HEK293 (cell line): ENCODE measurements at regions not wholly inside any gene's neighbourhood (a gene's known extent, or its start where the extent isn't known, plus 50 kb on each side); places are given as distances from the start of the nearest gene placed in this dataset.
A peak's percentile ranks its signal among the peaks of the same experiment; 100 is the strongest.

Experiments used
- CTCF ChIA-PET: fragments of 350-600 bp; formaldehyde crosslinking; extraction: SDS; loops from one replicate; lab custom pipeline; 2021; ENCODE audit warnings: antibody characterized with exemption; lab: Yijun Ruan, JAX
- POLR2A ChIA-PET: fragments of 300-600 bp; formaldehyde crosslinking; extraction: SDS; loops from one replicate; lab custom pipeline; 2020; ENCODE audit warnings: antibody characterized with exemption, inconsistent platforms; lab: Yijun Ruan, JAX
- H3K27ac ChIP-seq: fragments of 200-500 bp; sonication (Bioruptor generic); 2 replicates; pipeline ENCODE4 v1.5.1; 2014; ENCODE audit warnings: low read depth, low read length, control low read depth, inconsistent platforms; ENCODE audit errors: extremely low read depth
- H3K36me3 ChIP-seq, 2 experiments: fragments of 200-500 bp in 1 of 2; sonication (Bioruptor generic) in 1 of 2; 1 replicate in 1 of 2; 2 replicates in 1 of 2; pipeline ENCODE4 v1.5.1; 2014 to 2017; ENCODE audit warnings: inconsistent platforms in 2 of 2, low read length in 2 of 2; ENCODE audit not compliant: control insufficient read depth in 2 of 2, insufficient read depth in 1 of 2
- H3K4me1 ChIP-seq: fragments of 200-500 bp; sonication (Bioruptor generic); 2 replicates; pipeline ENCODE4 v1.5.1; 2014; ENCODE audit warnings: mild to moderate bottlenecking, low read length, inconsistent platforms; ENCODE audit not compliant: control insufficient read depth, insufficient read depth
- H3K4me3 ChIP-seq: 2 replicates; pipeline ENCODE4 v1.5.1; 2011; ENCODE audit warnings: low read depth, mild to moderate bottlenecking, control low read depth, low read length, moderate library complexity
- H3K9me3 ChIP-seq: fragments of 200-500 bp; sonication (Bioruptor generic); 2 replicates; pipeline ENCODE4 v1.5.1; 2014; ENCODE audit warnings: low read depth, low read length, inconsistent platforms; ENCODE audit not compliant: control insufficient read depth, insufficient read depth
- BCL11A ChIP-seq: fragments of 450-650 bp; formaldehyde crosslinking; IDR thresholded peaks from 2 replicates; pipeline ENCODE4 v1.5.1; 2016; ENCODE audit warnings: low read depth, missing biosample characterization, missing genetic modification characterization
- HOXC10 ChIP-seq: sonication (generic); formaldehyde crosslinking; IDR thresholded peaks from 2 replicates; pipeline ENCODE4 v1.8.1; 2023; ENCODE audit warnings: mild to moderate bottlenecking, missing genetic modification reagents
- TRIM28 ChIP-seq: IDR thresholded peaks from 2 replicates; pipeline ENCODE4 v1.6.1; 2011; ENCODE audit warnings: low read length, control low read depth, borderline replicate concordance
- WT1 ChIP-seq: fragments of 450-650 bp; formaldehyde crosslinking; IDR thresholded peaks from 2 replicates; pipeline ENCODE4 v1.5.1; 2016; ENCODE audit warnings: missing biosample characterization, missing genetic modification characterization
- ZEB2 ChIP-seq: fragments of 450-650 bp; formaldehyde crosslinking; IDR thresholded peaks from 2 replicates; pipeline ENCODE4 v1.5.1; 2016; ENCODE audit warnings: missing biosample characterization, missing genetic modification characterization
- ZFHX2 ChIP-seq: fragments of 450-650 bp; formaldehyde crosslinking; conservative IDR thresholded peaks from 2 replicates; pipeline ENCODE4 v1.5.1; 2016; ENCODE audit warnings: missing biosample characterization, missing genetic modification characterization
- ZNF114 ChIP-seq: fragments of 450-650 bp; formaldehyde crosslinking; IDR thresholded peaks from 2 replicates; pipeline ENCODE4 v1.5.0; 2017; ENCODE audit warnings: missing biosample characterization, missing genetic modification characterization
- ZNF221 ChIP-seq: fragments of 450-650 bp; formaldehyde crosslinking; IDR thresholded peaks from 2 replicates; pipeline ENCODE4 v1.5.1; 2017; ENCODE audit warnings: missing biosample characterization, missing genetic modification characterization, borderline replicate concordance
- ZNF223 ChIP-seq: fragments of 450-650 bp; formaldehyde crosslinking; IDR thresholded peaks from 2 replicates; pipeline ENCODE4 v1.5.1; 2016; ENCODE audit warnings: missing biosample characterization, missing genetic modification characterization
- ZNF510 ChIP-seq: fragments of 450-650 bp; formaldehyde crosslinking; IDR thresholded peaks from 2 replicates; pipeline ENCODE4 v1.5.1; 2018; ENCODE audit warnings: mild to moderate bottlenecking, missing genetic modification characterization, missing biosample characterization; ENCODE audit not compliant: insufficient replicate concordance
- ZNF530 ChIP-seq: fragments of 450-650 bp; formaldehyde crosslinking; IDR thresholded peaks from 2 replicates; pipeline ENCODE4 v1.5.1; 2016; ENCODE audit warnings: low read depth, missing biosample characterization, missing genetic modification characterization
- ZSCAN16 ChIP-seq: fragments of 450-650 bp; formaldehyde crosslinking; IDR thresholded peaks from 2 replicates; pipeline ENCODE4 v1.5.1; 2016; ENCODE audit warnings: missing biosample characterization, missing genetic modification characterization
- ZXDB ChIP-seq: fragments of 450-650 bp; formaldehyde crosslinking; IDR thresholded peaks from 2 replicates; pipeline ENCODE4 v1.5.1; 2016; ENCODE audit warnings: missing biosample characterization, missing genetic modification characterization
- TF ChIP-seq, protein P1 (sequence below): fragments of 450-650 bp; formaldehyde crosslinking; IDR thresholded peaks from 2 replicates; pipeline ENCODE4 v1.5.1; 2016; ENCODE audit warnings: missing biosample characterization, missing genetic modification characterization, borderline replicate concordance
- TF ChIP-seq, protein P2 (sequence below): sonication (generic); formaldehyde crosslinking; IDR thresholded peaks from 2 replicates; pipeline ENCODE4 v1.8.1; 2022; ENCODE audit warnings: mild to moderate bottlenecking, moderate library complexity, missing genetic modification reagents
- TF ChIP-seq, protein P3 (sequence below): fragments of 450-650 bp; IDR thresholded peaks from 2 replicates; pipeline ENCODE4 v1.5.1; 2018; ENCODE audit warnings: missing biosample characterization, mild to moderate bottlenecking, missing genetic modification characterization
- TF ChIP-seq, protein P4 (sequence below): fragments of 450-650 bp; formaldehyde crosslinking; IDR thresholded peaks from 2 replicates; pipeline ENCODE4 v1.5.1; 2017; ENCODE audit warnings: missing biosample characterization, missing genetic modification characterization

DNA sequence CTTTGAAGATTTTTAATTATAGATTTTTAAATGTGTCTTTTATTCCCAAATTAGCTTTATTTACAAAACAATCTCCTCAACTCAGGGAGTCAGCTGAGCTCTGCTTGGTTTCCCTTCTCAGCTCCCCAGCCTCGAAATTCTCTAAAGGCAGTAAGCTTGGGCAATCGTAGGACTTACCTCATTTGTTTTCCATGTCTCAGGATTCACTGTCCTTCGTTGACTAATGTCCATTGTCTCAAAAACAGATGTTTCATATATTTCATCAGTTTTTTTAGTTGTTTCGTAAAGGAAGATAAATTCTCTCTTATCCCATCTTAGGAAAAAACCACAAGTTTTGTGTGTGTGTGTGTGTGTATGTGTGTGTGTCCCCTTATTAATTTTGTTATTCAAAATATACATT lies 102.2 kb upstream of the ADGRF1 start (continued):
- TF ChIP-seq, protein P1, sequence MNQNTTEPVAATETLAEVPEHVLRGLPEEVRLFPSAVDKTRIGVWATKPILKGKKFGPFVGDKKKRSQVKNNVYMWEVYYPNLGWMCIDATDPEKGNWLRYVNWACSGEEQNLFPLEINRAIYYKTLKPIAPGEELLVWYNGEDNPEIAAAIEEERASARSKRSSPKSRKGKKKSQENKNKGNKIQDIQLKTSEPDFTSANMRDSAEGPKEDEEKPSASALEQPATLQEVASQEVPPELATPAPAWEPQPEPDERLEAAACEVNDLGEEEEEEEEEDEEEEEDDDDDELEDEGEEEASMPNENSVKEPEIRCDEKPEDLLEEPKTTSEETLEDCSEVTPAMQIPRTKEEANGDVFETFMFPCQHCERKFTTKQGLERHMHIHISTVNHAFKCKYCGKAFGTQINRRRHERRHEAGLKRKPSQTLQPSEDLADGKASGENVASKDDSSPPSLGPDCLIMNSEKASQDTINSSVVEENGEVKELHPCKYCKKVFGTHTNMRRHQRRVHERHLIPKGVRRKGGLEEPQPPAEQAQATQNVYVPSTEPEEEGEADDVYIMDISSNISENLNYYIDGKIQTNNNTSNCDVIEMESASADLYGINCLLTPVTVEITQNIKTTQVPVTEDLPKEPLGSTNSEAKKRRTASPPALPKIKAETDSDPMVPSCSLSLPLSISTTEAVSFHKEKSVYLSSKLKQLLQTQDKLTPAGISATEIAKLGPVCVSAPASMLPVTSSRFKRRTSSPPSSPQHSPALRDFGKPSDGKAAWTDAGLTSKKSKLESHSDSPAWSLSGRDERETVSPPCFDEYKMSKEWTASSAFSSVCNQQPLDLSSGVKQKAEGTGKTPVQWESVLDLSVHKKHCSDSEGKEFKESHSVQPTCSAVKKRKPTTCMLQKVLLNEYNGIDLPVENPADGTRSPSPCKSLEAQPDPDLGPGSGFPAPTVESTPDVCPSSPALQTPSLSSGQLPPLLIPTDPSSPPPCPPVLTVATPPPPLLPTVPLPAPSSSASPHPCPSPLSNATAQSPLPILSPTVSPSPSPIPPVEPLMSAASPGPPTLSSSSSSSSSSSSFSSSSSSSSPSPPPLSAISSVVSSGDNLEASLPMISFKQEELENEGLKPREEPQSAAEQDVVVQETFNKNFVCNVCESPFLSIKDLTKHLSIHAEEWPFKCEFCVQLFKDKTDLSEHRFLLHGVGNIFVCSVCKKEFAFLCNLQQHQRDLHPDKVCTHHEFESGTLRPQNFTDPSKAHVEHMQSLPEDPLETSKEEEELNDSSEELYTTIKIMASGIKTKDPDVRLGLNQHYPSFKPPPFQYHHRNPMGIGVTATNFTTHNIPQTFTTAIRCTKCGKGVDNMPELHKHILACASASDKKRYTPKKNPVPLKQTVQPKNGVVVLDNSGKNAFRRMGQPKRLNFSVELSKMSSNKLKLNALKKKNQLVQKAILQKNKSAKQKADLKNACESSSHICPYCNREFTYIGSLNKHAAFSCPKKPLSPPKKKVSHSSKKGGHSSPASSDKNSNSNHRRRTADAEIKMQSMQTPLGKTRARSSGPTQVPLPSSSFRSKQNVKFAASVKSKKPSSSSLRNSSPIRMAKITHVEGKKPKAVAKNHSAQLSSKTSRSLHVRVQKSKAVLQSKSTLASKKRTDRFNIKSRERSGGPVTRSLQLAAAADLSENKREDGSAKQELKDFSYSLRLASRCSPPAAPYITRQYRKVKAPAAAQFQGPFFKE (tag by site-specific recombination): no peak
- no peak for TF ChIP-seq HOXC10 (CRISPR knock-in tag)
- TF ChIP-seq ZNF221 (tag by site-specific recombination): no peak
- TF ChIP-seq, protein P2, sequence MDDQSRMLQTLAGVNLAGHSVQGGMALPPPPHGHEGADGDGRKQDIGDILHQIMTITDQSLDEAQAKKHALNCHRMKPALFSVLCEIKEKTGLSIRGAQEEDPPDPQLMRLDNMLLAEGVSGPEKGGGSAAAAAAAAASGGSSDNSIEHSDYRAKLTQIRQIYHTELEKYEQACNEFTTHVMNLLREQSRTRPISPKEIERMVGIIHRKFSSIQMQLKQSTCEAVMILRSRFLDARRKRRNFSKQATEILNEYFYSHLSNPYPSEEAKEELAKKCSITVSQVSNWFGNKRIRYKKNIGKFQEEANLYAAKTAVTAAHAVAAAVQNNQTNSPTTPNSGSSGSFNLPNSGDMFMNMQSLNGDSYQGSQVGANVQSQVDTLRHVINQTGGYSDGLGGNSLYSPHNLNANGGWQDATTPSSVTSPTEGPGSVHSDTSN (CRISPR knock-in tag): no peak
- no peak for TF ChIP-seq ZXDB (tag by site-specific recombination)
- no peak for TF ChIP-seq ZNF114 (tag by site-specific recombination)
- TF ChIP-seq ZNF223: no peak
- TF ChIP-seq WT1 (tag by site-specific recombination): no peak
- no peak for TF ChIP-seq TRIM28

DNA sequence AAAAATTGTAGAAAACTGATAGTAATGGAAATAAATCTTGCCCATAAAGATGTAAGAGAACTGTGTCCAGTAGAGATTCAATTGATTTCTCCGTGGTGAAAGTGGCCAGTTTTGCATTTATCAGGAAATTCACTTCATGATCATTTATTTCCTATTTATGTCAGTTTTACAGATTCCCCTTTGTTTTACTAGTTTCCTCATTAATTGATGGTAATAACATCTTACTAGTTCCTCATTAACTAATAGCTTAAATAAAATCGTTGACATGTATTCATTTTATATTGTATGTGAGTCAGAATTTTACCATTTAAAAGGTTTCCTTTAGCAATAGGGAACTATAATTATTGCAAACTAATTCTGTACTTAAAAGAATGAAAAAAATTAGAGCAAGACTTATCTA lies 99.8 kb upstream of the ADGRF1 start:
- no peaks in the 10 kb centered on the region for H3K9me3 ChIP-seq
- POLR2A ChIA-PET: no interaction called here
- H3K4me3 ChIP-seq: no peak overlapping the region
- no peak for TF ChIP-seq ZEB2 (tag by site-specific recombination)
- TF ChIP-seq ZNF510 (tag by site-specific recombination): peak; percentile 100
- no peak for TF ChIP-seq ZNF114 (tag by site-specific recombination)
- TF ChIP-seq BCL11A (tag by site-specific recombination): no peak
- TF ChIP-seq, protein P3, sequence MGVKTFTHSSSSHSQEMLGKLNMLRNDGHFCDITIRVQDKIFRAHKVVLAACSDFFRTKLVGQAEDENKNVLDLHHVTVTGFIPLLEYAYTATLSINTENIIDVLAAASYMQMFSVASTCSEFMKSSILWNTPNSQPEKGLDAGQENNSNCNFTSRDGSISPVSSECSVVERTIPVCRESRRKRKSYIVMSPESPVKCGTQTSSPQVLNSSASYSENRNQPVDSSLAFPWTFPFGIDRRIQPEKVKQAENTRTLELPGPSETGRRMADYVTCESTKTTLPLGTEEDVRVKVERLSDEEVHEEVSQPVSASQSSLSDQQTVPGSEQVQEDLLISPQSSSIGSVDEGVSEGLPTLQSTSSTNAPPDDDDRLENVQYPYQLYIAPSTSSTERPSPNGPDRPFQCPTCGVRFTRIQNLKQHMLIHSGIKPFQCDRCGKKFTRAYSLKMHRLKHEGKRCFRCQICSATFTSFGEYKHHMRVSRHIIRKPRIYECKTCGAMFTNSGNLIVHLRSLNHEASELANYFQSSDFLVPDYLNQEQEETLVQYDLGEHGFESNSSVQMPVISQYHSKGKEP (tag by site-specific recombination): no peak
- TF ChIP-seq, all 188 proteins: peak for 1
- H3K27ac ChIP-seq: no peak overlapping the region
- H3K36me3 ChIP-seq: no peaks in the 10 kb centered on the region
- CTCF ChIA-PET: interaction anchor here (0.6 to 2.1 kb wide), 5 partner anchors 44 to 154 kb away, joined by 3 to 6 read pairs (median 3); no protein-coding TSS in a partner anchor
- H3K4me1 ChIP-seq: peaks cover 6% of the 10 kb centered on the region

DNA sequence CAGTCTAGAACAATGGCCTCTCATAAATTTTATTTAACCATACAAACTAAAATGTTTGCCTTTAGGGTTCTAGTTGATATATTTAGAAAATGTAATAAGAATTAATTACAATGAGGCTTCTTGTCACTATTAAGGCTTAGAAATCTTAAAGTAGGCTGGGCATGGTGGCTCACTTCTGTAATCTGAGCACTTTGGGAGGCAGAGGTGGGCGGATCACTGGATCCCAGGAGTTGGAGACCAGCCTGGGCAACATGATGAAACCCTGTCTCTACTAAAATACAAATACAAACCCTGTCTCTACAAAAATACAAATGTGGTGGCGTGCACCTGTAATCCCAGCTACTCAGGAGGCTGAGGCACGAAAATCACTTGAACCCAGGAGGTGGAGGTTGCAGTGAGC lies 99.0 kb upstream of the ADGRF1 start:
- Histone ChIP-seq H3K9me3 (no peaks in the 10 kb centered on the region), H3K4me3 (no peak overlapping the region)
- POLR2A ChIA-PET: no interaction called here
- CTCF ChIA-PET: interaction anchor here (0.8 to 2.1 kb wide), 2 partner anchors 43 to 49 kb away, joined by 3 to 6 read pairs; no protein-coding TSS in a partner anchor
- TF ChIP-seq, protein P4, sequence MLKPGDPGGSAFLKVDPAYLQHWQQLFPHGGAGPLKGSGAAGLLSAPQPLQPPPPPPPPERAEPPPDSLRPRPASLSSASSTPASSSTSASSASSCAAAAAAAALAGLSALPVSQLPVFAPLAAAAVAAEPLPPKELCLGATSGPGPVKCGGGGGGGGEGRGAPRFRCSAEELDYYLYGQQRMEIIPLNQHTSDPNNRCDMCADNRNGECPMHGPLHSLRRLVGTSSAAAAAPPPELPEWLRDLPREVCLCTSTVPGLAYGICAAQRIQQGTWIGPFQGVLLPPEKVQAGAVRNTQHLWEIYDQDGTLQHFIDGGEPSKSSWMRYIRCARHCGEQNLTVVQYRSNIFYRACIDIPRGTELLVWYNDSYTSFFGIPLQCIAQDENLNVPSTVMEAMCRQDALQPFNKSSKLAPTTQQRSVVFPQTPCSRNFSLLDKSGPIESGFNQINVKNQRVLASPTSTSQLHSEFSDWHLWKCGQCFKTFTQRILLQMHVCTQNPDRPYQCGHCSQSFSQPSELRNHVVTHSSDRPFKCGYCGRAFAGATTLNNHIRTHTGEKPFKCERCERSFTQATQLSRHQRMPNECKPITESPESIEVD (tag by site-specific recombination): peak; percentile 17; the same call in 1 of the 2 replicates
- TF ChIP-seq ZSCAN16 (tag by site-specific recombination): peak; percentile 71
- TF ChIP-seq ZNF530: no peak
- peak; percentile 44 for TF ChIP-seq ZFHX2 (tag by site-specific recombination)
- TF ChIP-seq, all 188 proteins: peak for 3
- Histone ChIP-seq H3K36me3 (no peaks in the 10 kb centered on the region), H3K4me1 (peaks cover 3% of the 10 kb centered on the region), H3K27ac (no peak overlapping the region)
